ENCODE measurements at regions not wholly inside any gene's neighbourhood (a gene's known extent, or its start where the extent isn't known, plus 50 kb on each side); places are given as distances from the start of the nearest gene placed in this dataset.

GRCh38 chr6:50240986-50241385, 191.3 kb upstream of the DEFB112 start:
- intact Hi-C loops (cut with DNase I) = no loop called here
- Histone ChIP-seq H3K36me3 (no peaks in the 10 kb centered on the region), H3K9me3 (peaks cover 0 to 7% of the 10 kb centered on the region in 2 donors), H3K27me3 (no peaks in the 10 kb centered on the region), H3K4me1 (no peaks in the 10 kb centered on the region), H3K27ac (no peak overlapping the region), H3K4me3 (no peak overlapping the region)
- no peak for TF ChIP-seq CTCF (IDR thresholded peaks at IDR 0.05)
- DNase-seq = no peak
- ATAC-seq = no peak

GRCh38 chr6:50249493-50249892, 199.8 kb upstream of the DEFB112 start:
- Histone ChIP-seq H3K4me1 (no peaks in the 10 kb centered on the region), H3K27me3 (no peaks in the 10 kb centered on the region), H3K9me3 (no peaks in the 10 kb centered on the region), H3K4me3 (no peak overlapping the region), H3K27ac (no peak overlapping the region), H3K36me3 (no peaks in the 10 kb centered on the region)
- no peak for TF ChIP-seq CTCF (IDR thresholded peaks at IDR 0.05)
- intact Hi-C loops (cut with DNase I) = no loop called here
- ATAC-seq (no peak), DNase-seq (peak in 1 of 4 donors; percentile 7)

- peaks cover 0 to 5% of the 10 kb centered on the region in 2 donors for H3K9me3 ChIP-seq
Measured at GRCh38 chr6:50257322-50257721, 207.6 kb upstream of the DEFB112 start.

GRCh38 chr6:50259903-50260302, 210.2 kb upstream of the DEFB112 start:
- Histone ChIP-seq H3K27me3 (no peaks in the 10 kb centered on the region), H3K36me3 (no peaks in the 10 kb centered on the region), H3K4me3 (no peak overlapping the region), H3K4me1 (no peaks in the 10 kb centered on the region), H3K9me3 (peaks cover 0 to 7% of the 10 kb centered on the region in 2 donors), H3K27ac (no peak overlapping the region)
- DNase-seq (no peak), ATAC-seq (no peak)
- intact Hi-C loops (cut with DNase I) = no loop called here
- TF ChIP-seq CTCF (IDR thresholded peaks at IDR 0.05) = no peak

More at GRCh38 chr6:50257322-50257721, 207.6 kb upstream of the DEFB112 start:
- Histone ChIP-seq H3K36me3 (no peaks in the 10 kb centered on the region), H3K4me3 (no peak overlapping the region), H3K27ac (no peak overlapping the region), H3K4me1 (no peaks in the 10 kb centered on the region), H3K27me3 (no peaks in the 10 kb centered on the region)
- DNase-seq = no peak
- ATAC-seq = no peak
- intact Hi-C loops (cut with DNase I) = no loop called here
- no peak for TF ChIP-seq CTCF (IDR thresholded peaks at IDR 0.05)

GRCh38 chr6:50264995-50265571, 215.4 kb upstream of the DEFB112 start:
- Histone ChIP-seq H3K4me3 (no peak overlapping the region), H3K9me3 (peaks cover 0 to 4% of the 10 kb centered on the region in 2 donors), H3K27me3 (no peaks in the 10 kb centered on the region), H3K27ac (no peak overlapping the region), H3K36me3 (no peaks in the 10 kb centered on the region), H3K4me1 (no peaks in the 10 kb centered on the region)
- ATAC-seq (no peak), DNase-seq (no peak)
- no peak for TF ChIP-seq CTCF (IDR thresholded peaks at IDR 0.05)
- intact Hi-C loops (cut with DNase I) = no loop called here
